Astrocyte of the cerebellum (primary cell): ENCODE measurements at regions not wholly inside any gene's neighbourhood (a gene's known extent, or its start where the extent isn't known, plus 50 kb on each side); places are given as distances from the start of the nearest gene placed in this dataset.

Experiments used
- DNase-seq: peaks from one replicate; pipeline ENCODE4 v3.0.0-alpha.2; 2011; ENCODE audit warnings: low read depth
- H3K4me3 ChIP-seq: 2 replicates; pipeline ENCODE4 v1.5.1; 2011; ENCODE audit warnings: mild to moderate bottlenecking, low read depth, low read length, moderate library complexity
- CTCF ChIP-seq: IDR thresholded peaks from 2 replicates; pipeline ENCODE4 v1.5.1; 2012; ENCODE audit warnings: low read length, low read depth, moderate library complexity, mild to moderate bottlenecking; ENCODE audit errors: missing control alignments
- in situ Hi-C: cut with HindIII; loops from 2 replicates; pipeline ENCODE4 v1.10.0; 2017; ENCODE audit warnings: low sequenced_read_pairs

GRCh38 chr7:13466874-13467547 is 522.5 kb downstream of the ETV1 start:
- TF ChIP-seq CTCF = no peak
- no peak for DNase-seq
- in situ Hi-C loops = no loop called here
- H3K4me3 ChIP-seq = no peak overlapping the region

GRCh38 chr7:13476881-13477444 is 512.5 kb downstream of the ETV1 start:
- H3K4me3 ChIP-seq = no peak overlapping the region
- DNase-seq = no peak
- in situ Hi-C loops = no loop called here
- TF ChIP-seq CTCF = no peak

- H3K4me3 ChIP-seq = no peak overlapping the region
- no peak for DNase-seq
- TF ChIP-seq CTCF = no peak
- in situ Hi-C loops = no loop called here
These were observed 500.1 kb downstream of the ETV1 start for GRCh38 chr7:13489386-13489785.

GRCh38 chr7:13496976-13497375 is 492.5 kb downstream of the ETV1 start:
- TF ChIP-seq CTCF = no peak
- in situ Hi-C loops = no loop called here
- no peak for DNase-seq
- H3K4me3 ChIP-seq = no peak overlapping the region

GRCh38 chr7:13508586-13508985 is 480.9 kb downstream of the ETV1 start:
- in situ Hi-C loops = no loop called here
- DNase-seq = no peak

GRCh38 chr7:13518738-13519137 is 470.7 kb downstream of the ETV1 start:
- in situ Hi-C loops = no loop called here
- no peak for TF ChIP-seq CTCF
- no peak for DNase-seq
- no peak overlapping the region for H3K4me3 ChIP-seq

More at GRCh38 chr7:13508586-13508985, 480.9 kb downstream of the ETV1 start:
- no peak for TF ChIP-seq CTCF
- H3K4me3 ChIP-seq = no peak overlapping the region
